ENCODE measurements at regions not wholly inside any gene's neighbourhood (a gene's known extent, or its start where the extent isn't known, plus 50 kb on each side); places are given as distances from the start of the nearest gene placed in this dataset.

GRCh38 chr7:91582799-91583477 is 297.6 kb downstream of the MTERF1 start:
- TF ChIP-seq POLR2A (IDR thresholded peaks at IDR 0.05; ENCODE audit: low read depth, low read length) (no peak), POLR2AphosphoS5 (IDR thresholded peaks at IDR 0.05; ENCODE audit: low read depth, low read length) (no peak), TAF1 (IDR thresholded peaks at IDR 0.05; ENCODE audit: borderline replicate concordance, low read depth, low read length) (no peak)

Measured in GM12892 (cell line).